ENCODE measurements at regions not wholly inside any gene's neighbourhood (a gene's known extent, or its start where the extent isn't known, plus 50 kb on each side); places are given as distances from the start of the nearest gene placed in this dataset.
A peak's percentile ranks its signal among the peaks of the same experiment; 100 is the strongest.

- peaks cover 0 to 10% (median 0%) of the 10 kb centered on the region in 3 donors for H3K9me3 ChIP-seq (ENCODE audit: control insufficient read depth in 2 of 3, insufficient read depth in 1 of 3, low read length in 3 of 3)
- peak in 1 of 5 donors; percentile 7 for DNase-seq
Measured at GRCh38 chr7:16114633-16115032, 306.7 kb downstream of the CRPPA start.

GRCh38 chr7:16114071-16114470, 307.3 kb downstream of the CRPPA start:
- Histone ChIP-seq H3K4me1 (ENCODE audit: control insufficient read depth in 2 of 3, insufficient read depth in 2 of 3, low read depth in 1 of 3, low read length in 3 of 3) (no peaks in the 10 kb centered on the region), H3K27ac (ENCODE audit: low read depth in 2 of 2, low read length in 2 of 2) (no peak overlapping the region), H3K9me3 (ENCODE audit: control insufficient read depth in 2 of 3, insufficient read depth in 1 of 3, low read length in 3 of 3) (peaks cover 0 to 10% (median 0%) of the 10 kb centered on the region in 3 donors), H3K36me3 (ENCODE audit: control insufficient read depth in 2 of 3, insufficient read depth in 3 of 3, low read length in 3 of 3) (no peaks in the 10 kb centered on the region), H3K9ac (ENCODE audit: low read length in 3 of 3) (no peak overlapping the region), H3K4me3 (ENCODE audit: low read length in 3 of 3) (no peak overlapping the region), H3K27me3 (ENCODE audit: control insufficient read depth, insufficient read depth, low read length) (no peaks in the 10 kb centered on the region)
- FAIRE-seq = no peak
- no peak for TF ChIP-seq CTCF (IDR thresholded peaks at IDR 0.05; ENCODE audit: borderline replicate concordance, extremely low read depth, insufficient read depth)
- DNase-seq = no peak
- intact Hi-C loops (cut with DNase I) = no loop called here

More at GRCh38 chr7:16114633-16115032, 306.7 kb downstream of the CRPPA start:
- Histone ChIP-seq H3K4me3 (ENCODE audit: low read length in 3 of 3) (no peak overlapping the region), H3K27ac (ENCODE audit: low read depth in 2 of 2, low read length in 2 of 2) (no peak overlapping the region), H3K36me3 (ENCODE audit: control insufficient read depth in 2 of 3, insufficient read depth in 3 of 3, low read length in 3 of 3) (no peaks in the 10 kb centered on the region), H3K9ac (ENCODE audit: low read length in 3 of 3) (no peak overlapping the region), H3K4me1 (ENCODE audit: control insufficient read depth in 2 of 3, insufficient read depth in 2 of 3, low read depth in 1 of 3, low read length in 3 of 3) (no peaks in the 10 kb centered on the region), H3K27me3 (ENCODE audit: control insufficient read depth, insufficient read depth, low read length) (no peaks in the 10 kb centered on the region)
- TF ChIP-seq CTCF (IDR thresholded peaks at IDR 0.05; ENCODE audit: borderline replicate concordance, extremely low read depth, insufficient read depth) = peak; percentile 27
- intact Hi-C loops (cut with DNase I) = no loop called here
- no peak for FAIRE-seq

GRCh38 chr7:16113058-16113457, 308.3 kb downstream of the CRPPA start:
- Histone ChIP-seq H3K4me1 (ENCODE audit: control insufficient read depth in 2 of 3, insufficient read depth in 2 of 3, low read depth in 1 of 3, low read length in 3 of 3) (no peaks in the 10 kb centered on the region), H3K36me3 (ENCODE audit: control insufficient read depth in 2 of 3, insufficient read depth in 3 of 3, low read length in 3 of 3) (no peaks in the 10 kb centered on the region)
- FAIRE-seq = peak; percentile 30

More at GRCh38 chr7:16113058-16113457, 308.3 kb downstream of the CRPPA start:
- TF ChIP-seq CTCF (IDR thresholded peaks at IDR 0.05; ENCODE audit: borderline replicate concordance, extremely low read depth, insufficient read depth) = no peak
- H3K27me3 ChIP-seq (ENCODE audit: control insufficient read depth, insufficient read depth, low read length) = no peaks in the 10 kb centered on the region
- H3K9ac ChIP-seq (ENCODE audit: low read length in 3 of 3) = no peak overlapping the region
- no peak overlapping the region for H3K27ac ChIP-seq (ENCODE audit: low read depth in 2 of 2, low read length in 2 of 2)
- intact Hi-C loops (cut with DNase I) = no loop called here
- no peak overlapping the region for H3K4me3 ChIP-seq (ENCODE audit: low read length in 3 of 3)
- DNase-seq = no peak
- peaks cover 0 to 10% (median 0%) of the 10 kb centered on the region in 3 donors for H3K9me3 ChIP-seq (ENCODE audit: control insufficient read depth in 2 of 3, insufficient read depth in 1 of 3, low read length in 3 of 3)

Data from kidney (tissue), 13 donors.